Progenitor cell of endocrine pancreas (in vitro differentiated cells): ENCODE measurements at regions not wholly inside any gene's neighbourhood (a gene's known extent, or its start where the extent isn't known, plus 50 kb on each side); places are given as distances from the start of the nearest gene placed in this dataset.

Source experiments
- DNase-seq: peaks from one replicate; pipeline ENCODE4 v3.0.0; 2021; ENCODE audit warnings: low spot score; ENCODE audit not compliant: unreplicated experiment
- H3K27ac Mint-ChIP-seq: 2 replicates; pipeline ENCODE4 v1.8.0; 2021; ENCODE audit warnings: mild to moderate bottlenecking, moderate library complexity, mixed read lengths
- H3K27me3 Mint-ChIP-seq: 2 replicates; pipeline ENCODE4 v1.8.0; 2021; ENCODE audit warnings: mixed read lengths
- H3K36me3 Mint-ChIP-seq: 2 replicates; pipeline ENCODE4 v1.8.0; 2022; ENCODE audit warnings: mixed read lengths; ENCODE audit not compliant: insufficient read depth
- H3K4me1 Mint-ChIP-seq: 2 replicates; pipeline ENCODE4 v1.8.0; 2021; ENCODE audit warnings: low read depth, mixed read lengths
- H3K4me3 Mint-ChIP-seq: 2 replicates; pipeline ENCODE4 v1.8.0; 2021; ENCODE audit warnings: low read depth, mild to moderate bottlenecking, moderate library complexity, mixed read lengths
- H3K9me3 Mint-ChIP-seq: 2 replicates; pipeline ENCODE4 v1.8.0; 2021; ENCODE audit warnings: low read depth, mixed read lengths
- CTCF ChIP-seq: fragments of 200-600 bp; sonication (generic); IDR thresholded peaks from one replicate; pipeline ENCODE4 v1.5.0; 2021; ENCODE audit warnings: antibody characterized with exemption, mild to moderate bottlenecking; ENCODE audit not compliant: unreplicated experiment

DNA sequence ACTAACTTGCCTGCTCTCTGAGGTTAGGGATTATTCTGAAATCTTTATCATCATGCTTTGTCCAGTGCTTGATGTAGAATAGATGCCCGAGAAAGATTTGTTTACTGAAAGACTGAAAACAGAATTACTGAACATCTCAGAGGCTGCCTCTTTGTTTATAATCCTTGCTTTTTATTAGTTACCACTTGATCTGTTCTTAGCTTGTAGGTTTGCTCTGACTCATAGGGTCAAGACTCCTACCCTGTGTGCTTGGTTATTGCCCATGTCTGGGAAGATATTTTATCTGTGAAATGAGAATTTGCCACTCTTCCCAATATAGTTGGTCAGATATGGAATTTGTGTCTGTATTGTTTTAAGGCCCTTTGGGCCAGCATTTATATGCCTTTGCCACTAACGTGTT lies 675.3 kb downstream of the DIAPH3 start:
- Mint-ChIP-seq H3K9me3 (peaks cover 4% of the 10 kb centered on the region), H3K4me3 (no peak overlapping the region), H3K27ac (no peak overlapping the region), H3K36me3 (no peaks in the 10 kb centered on the region), H3K4me1 (peaks cover 5% of the 10 kb centered on the region), H3K27me3 (no peaks in the 10 kb centered on the region)
- TF ChIP-seq CTCF, result no peak
- no peak for DNase-seq

- peak overlapping the region; percentile 81 for H3K27ac Mint-ChIP-seq
- no peaks in the 10 kb centered on the region for H3K27me3 Mint-ChIP-seq
- no peak overlapping the region for H3K4me3 Mint-ChIP-seq
- H3K9me3 Mint-ChIP-seq, result peaks cover 4% of the 10 kb centered on the region
- H3K4me1 Mint-ChIP-seq, result no peaks in the 10 kb centered on the region
- TF ChIP-seq CTCF, result no peak
- no peaks in the 10 kb centered on the region for H3K36me3 Mint-ChIP-seq
- DNase-seq, result no peak
Measured at GRCh38 chr13:59490651-59491050, 673.1 kb downstream of the DIAPH3 start.

DNA sequence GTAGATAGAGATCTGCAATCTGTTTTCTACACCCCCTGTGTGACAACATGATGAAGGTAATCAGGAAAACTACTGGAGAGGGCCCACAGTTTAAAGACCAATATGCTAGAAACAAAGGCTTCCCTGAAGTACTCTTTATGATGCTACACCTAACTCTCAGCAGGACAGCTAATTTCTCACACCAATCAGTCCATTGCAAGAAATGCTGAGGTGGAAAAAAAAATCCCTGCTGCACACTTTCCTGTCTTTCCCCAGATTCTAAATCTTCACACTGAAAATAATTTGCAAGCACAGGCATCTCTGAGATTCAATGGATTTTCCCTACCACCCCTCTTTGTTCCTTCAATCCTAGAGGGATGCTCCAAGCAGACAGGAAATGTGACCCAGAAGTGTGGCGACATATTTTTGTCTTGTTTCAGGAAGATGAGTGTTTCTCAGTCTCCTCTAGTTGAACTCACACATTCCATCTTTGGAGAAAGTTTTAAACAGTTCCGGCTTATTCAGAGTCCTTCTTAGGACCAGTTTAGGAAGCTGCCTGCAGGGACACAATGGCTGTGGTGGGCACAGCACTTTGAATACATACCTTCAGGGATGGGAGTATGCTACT lies 671.6 kb downstream of the DIAPH3 start:
- Mint-ChIP-seq H3K4me3 (no peak overlapping the region), H3K9me3 (no peaks in the 10 kb centered on the region), H3K27me3 (no peaks in the 10 kb centered on the region), H3K4me1 (no peaks in the 10 kb centered on the region), H3K27ac (no peak overlapping the region), H3K36me3 (no peaks in the 10 kb centered on the region)
- no peak for DNase-seq
- TF ChIP-seq CTCF, result no peak

DNA sequence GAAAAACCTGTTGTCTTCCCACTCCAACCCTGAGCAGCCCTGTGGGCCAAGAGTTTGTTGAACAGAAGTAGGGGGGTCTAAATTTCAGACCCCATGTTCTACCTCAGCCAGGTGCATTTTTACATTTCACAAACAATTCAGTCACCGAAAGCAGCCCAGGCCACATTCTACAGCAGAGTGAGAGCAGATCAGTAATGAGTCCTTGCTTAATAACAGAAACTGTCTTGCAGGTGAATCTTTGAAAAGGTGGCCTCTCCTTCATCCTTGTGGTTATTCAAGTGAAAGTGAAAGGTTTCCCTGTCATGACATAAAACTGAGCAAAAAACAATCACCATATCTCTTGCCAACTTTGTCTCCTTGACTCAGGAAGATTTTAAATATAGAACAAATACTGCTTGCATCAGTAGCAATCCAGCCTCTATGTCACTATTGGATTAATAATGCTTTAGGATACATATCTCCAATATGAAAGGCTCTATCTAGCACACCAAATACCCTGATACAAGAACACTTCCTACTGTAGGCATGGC lies 670.2 kb downstream of the DIAPH3 start:
- Mint-ChIP-seq H3K9me3 (no peaks in the 10 kb centered on the region), H3K4me1 (no peaks in the 10 kb centered on the region), H3K27me3 (no peaks in the 10 kb centered on the region), H3K36me3 (no peaks in the 10 kb centered on the region), H3K27ac (no peak overlapping the region), H3K4me3 (no peak overlapping the region)
- no peak for DNase-seq
- no peak for TF ChIP-seq CTCF

- DNase-seq, result no peak
- Mint-ChIP-seq H3K9me3 (no peaks in the 10 kb centered on the region), H3K27ac (no peak overlapping the region), H3K4me1 (no peaks in the 10 kb centered on the region), H3K27me3 (no peaks in the 10 kb centered on the region), H3K4me3 (no peak overlapping the region), H3K36me3 (no peaks in the 10 kb centered on the region)
- no peak for TF ChIP-seq CTCF
Measured at GRCh38 chr13:59494151-59494550, 669.6 kb downstream of the DIAPH3 start.
